ACHN (cell line): ENCODE measurements at regions not wholly inside any gene's neighbourhood (a gene's known extent, or its start where the extent isn't known, plus 50 kb on each side); places are given as distances from the start of the nearest gene placed in this dataset.

Experiments
- DNase-seq: peaks from one replicate; pipeline ENCODE4 v3.0.0-alpha.2; 2015
- in situ Hi-C: cut with HindIII; loops from 2 replicates; pipeline ENCODE4 v1.10.0; 2017; ENCODE audit warnings: low sequenced_read_pairs, low pct_ligation_motif_present, low pct_unique_long_range_greater_than_20kb

GRCh38 chr12:107330831-107331431 lies 237.6 kb upstream of the CRY1 start:
- in situ Hi-C loops: no loop called here
- DNase-seq: no peak

GRCh38 chr12:107331471-107331870 lies 238.1 kb upstream of the CRY1 start:
- in situ Hi-C loops: no loop called here
- DNase-seq: no peak

DNA sequence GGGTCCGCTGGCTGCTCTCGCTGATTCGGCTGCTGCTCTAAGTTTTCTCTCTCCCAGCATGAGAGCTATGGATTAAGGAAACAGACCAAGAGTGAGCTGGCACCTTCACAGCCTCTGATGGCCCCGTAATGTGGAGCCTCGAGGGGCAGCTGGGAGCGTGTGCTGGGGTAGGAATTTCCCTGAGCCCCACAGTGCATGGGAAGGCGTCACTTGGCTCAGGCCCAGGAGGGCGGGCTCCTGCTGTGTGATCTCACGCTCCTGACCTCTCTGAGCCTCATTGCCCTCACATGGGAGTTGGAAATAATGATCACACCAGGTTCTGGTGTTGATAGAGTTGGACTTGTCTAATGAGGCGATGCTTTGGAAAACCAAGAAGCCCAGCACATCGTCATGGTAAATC lies 238.6 kb upstream of the CRY1 start:
- no peak for DNase-seq
- in situ Hi-C loops: no loop called here

- in situ Hi-C loops: no loop called here
- no peak for DNase-seq
Measured at GRCh38 chr12:107332743-107333142, 239.4 kb upstream of the CRY1 start.

- in situ Hi-C loops: no loop called here
- no peak for DNase-seq
Measured at GRCh38 chr12:107335802-107336570, 242.6 kb upstream of the CRY1 start.

GRCh38 chr12:107336695-107337094 lies 243.3 kb upstream of the CRY1 start:
- in situ Hi-C loops: no loop called here
- no peak for DNase-seq

GRCh38 chr12:107337346-107338095 lies 244.2 kb upstream of the CRY1 start:
- in situ Hi-C loops: no loop called here
- no peak for DNase-seq

GRCh38 chr12:107339487-107339886 lies 246.1 kb upstream of the CRY1 start:
- in situ Hi-C loops: no loop called here
- DNase-seq: no peak

DNA sequence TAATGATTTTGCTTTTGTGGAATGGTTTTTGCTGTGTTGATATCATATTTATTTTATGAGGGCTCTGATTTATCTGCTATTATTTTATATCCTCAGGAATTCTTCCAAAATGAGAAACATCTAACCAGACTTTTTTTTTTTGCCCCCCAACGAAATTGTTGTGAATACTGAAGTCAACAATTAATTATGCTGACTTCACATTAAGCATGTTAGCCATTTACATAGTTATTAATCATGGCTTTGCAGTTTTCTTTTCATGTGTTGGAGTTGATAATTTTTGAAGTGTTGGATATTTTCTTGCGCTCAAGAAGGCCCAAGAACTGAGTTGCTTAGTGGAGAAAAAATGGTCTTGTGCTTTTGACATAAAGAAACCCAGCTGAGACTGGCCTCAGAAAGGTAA lies 246.6 kb upstream of the CRY1 start:
- in situ Hi-C loops: no loop called here
- DNase-seq: no peak

DNA sequence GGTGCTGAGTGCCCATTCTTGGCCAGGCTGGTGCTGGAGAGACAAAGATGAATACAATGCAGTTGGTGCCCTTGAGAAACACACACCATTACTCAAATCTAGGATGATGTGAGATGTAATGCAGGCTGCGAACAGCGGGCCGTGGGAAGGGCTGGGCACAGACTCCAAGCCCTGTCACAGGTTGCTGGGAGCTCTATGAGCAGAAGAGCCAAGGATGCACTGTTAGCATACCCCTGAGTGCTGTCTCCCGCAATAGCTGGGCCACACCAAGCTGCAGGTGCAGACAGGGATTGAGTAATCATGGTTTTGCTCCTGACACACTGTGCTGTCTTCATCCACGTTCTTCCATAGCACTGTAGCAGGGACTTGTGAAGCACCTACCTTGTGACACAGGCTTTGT lies 247.5 kb upstream of the CRY1 start:
- in situ Hi-C loops: no loop called here
- DNase-seq: no peak

DNA sequence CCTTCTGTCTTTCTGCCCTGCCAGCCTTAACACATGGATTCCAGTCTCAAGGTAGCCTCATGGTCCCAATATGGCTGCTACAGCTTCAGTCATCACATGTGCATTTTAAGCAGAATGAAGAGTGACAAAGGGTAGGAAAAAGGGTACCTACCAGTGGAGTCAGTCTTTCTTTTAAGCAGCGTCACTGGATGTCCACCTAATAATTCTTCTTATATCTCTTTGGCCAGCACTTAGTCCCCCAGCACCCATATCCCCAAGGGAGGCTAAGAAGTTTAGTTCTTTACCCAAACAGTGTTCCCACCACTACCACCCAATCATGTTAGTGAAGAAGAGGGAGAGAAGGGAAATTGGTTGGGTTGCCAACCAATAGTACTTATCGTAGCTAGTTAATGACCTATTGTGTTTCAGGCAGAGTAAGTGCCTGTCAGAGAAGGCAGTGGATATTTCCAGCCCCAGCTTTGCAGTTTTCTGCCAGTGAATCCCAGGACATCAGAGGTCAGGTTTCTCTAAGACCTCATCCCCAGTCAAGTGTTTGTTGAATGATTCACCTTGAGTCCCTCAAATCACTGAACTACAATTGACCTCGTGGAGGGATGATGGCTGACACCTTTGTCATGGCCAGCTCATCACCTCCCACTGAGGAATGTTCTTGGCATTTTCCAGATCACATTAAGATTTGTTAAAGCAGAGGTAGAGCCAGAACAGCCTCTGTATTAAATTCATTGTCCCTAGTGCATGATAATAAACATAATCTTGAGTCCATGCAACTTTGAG lies 250.9 kb upstream of the CRY1 start:
- peak; percentile 88 for DNase-seq
- in situ Hi-C loops: no loop called here

- no peak for DNase-seq
- in situ Hi-C loops: no loop called here
Measured at GRCh38 chr12:107347261-107347660, 253.9 kb upstream of the CRY1 start.

DNA sequence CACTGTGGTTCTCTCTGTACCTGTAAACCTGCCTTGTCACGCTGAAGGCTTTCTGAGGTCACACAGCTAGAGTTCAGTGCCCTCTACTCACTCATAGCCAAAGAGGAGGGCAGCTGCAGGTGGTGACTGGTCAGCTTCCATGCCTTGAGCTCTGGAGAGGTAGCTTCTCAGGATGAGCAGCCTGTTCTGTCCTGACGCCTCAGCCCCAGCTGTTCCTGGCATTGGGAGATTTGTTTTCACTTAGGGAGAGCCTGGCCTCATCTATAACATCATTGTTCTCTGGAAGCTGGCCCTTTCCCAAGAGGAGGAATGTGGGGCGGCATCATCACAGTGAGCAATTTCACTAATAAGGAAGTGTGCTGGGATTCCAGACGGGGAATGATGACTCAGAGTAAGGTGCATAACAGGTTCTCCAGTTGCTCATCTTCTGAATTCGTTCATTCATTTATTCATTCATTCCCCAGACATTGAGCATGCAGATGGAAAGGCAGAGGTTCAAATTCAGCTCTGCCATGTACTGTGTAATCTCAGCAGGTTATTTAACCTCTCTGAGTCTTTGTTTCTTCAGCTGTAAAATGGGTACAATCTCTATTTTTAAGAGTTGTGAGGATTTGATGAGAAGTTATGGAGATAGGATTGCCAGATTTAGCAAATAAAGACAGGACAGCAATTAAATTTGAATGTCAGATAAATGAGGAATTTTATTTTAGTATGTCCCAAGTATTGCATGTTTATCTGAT lies 255.8 kb upstream of the CRY1 start:
- in situ Hi-C loops: no loop called here
- peak; percentile 79 for DNase-seq

GRCh38 chr12:107349839-107350238 lies 256.5 kb upstream of the CRY1 start:
- DNase-seq: no peak
- in situ Hi-C loops: no loop called here

- in situ Hi-C loops: no loop called here
- DNase-seq: no peak
Measured at GRCh38 chr12:107351109-107351508, 257.8 kb upstream of the CRY1 start.

- in situ Hi-C loops: no loop called here
- DNase-seq: no peak
Measured at GRCh38 chr12:107351713-107352112, 258.4 kb upstream of the CRY1 start.

DNA sequence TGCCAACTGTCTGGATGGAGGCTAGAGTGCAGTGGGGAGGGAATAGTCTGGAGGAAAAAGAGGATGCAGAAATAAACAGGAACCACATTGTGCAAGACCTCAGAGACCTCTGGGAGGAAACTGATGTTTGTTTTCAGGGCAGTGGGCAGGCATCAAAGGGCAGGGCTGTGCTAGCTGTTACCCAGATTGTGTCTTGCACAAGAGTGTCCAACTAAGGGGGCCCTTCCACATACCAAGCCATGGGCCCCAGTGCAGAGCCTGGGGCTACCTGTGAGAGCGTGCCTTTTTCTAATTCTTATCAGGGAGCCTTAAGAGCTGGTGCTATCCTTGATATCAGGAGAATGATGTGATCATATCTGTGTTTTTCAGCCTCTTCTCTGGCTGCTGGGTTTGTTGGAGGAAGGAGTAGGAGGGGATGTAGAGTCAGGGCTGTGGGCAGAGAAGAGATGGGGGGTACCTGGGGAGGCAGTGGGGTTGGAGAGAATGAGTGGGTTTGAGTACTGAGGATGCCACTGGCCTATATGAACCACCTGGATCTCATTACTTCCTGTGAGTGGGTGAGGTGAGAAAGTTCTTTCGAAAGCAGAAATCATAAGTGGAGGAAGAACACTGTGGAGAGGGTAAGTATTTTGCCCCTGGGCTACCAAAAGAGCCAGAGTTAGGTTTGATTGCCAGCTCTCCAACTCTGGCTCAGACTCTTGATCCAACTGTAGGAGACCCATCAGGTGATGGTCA lies 259.2 kb upstream of the CRY1 start:
- in situ Hi-C loops: no loop called here
- no peak for DNase-seq

DNA sequence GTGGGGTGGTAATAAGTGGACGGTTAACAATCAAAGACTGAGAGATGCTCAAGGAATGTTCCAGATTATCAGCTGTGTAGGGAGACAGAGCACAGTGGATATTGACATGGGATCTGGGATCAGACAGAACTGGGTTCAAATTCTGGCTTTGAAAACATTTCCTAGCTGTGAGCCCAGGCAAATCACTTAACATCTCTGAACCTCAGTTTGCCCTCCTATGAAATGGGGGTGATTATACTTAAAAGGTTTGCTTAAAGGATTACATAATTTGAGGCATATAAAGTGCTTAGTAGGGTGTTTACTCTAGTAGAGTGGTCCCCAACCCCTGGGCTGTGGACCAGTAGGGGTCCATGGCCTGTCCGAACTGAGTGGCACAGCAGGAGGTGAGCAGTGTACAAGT lies 260.0 kb upstream of the CRY1 start:
- in situ Hi-C loops: no loop called here
- no peak for DNase-seq
